Mucosa of descending colon (tissue), 3 donors: ENCODE measurements at regions not wholly inside any gene's neighbourhood (a gene's known extent, or its start where the extent isn't known, plus 50 kb on each side); places are given as distances from the start of the nearest gene placed in this dataset.

Experiments used
- ATAC-seq: fragments of 200-7000 bp; cut with Tn5 transposase; one replicate; pipeline ENCODE4 v1.9.1; 2020; ENCODE audit warnings: mild to moderate bottlenecking, moderate library complexity
- DNase-seq, 3 donors: peaks; one replicate each; pipeline ENCODE4 v3.0.0-alpha.2; 2020
- H3K36me3 ChIP-seq: fragments of 200-600 bp; one replicate; pipeline ENCODE4 v1.8.0; 2021; ENCODE audit warnings: low read depth, mild to moderate bottlenecking
- H3K4me1 ChIP-seq: fragments of 200-600 bp; one replicate; pipeline ENCODE4 v1.8.0; 2021; ENCODE audit warnings: low read depth, mild to moderate bottlenecking
- H3K4me3 ChIP-seq: fragments of 200-600 bp; one replicate; pipeline ENCODE4 v1.8.0; 2021; ENCODE audit warnings: mild to moderate bottlenecking
- H3K9me3 ChIP-seq: fragments of 200-600 bp; one replicate; pipeline ENCODE4 v1.8.0; 2021; ENCODE audit warnings: mild to moderate bottlenecking
- CTCF ChIP-seq: fragments of 200-600 bp; IDR thresholded peaks from one replicate; pipeline ENCODE4 v1.8.0; 2022; ENCODE audit warnings: antibody characterized with exemption, mild to moderate bottlenecking
- intact Hi-C, 2 donors: fragments of 100-400 bp; cut with DNase I in 1 of 2; cut with micrococcal nuclease in 1 of 2; formaldehyde crosslinking; loops; one replicate each; pipeline versions ENCODE4 v1.11.0 to v1.11.1; 2022; cut with DNase I, micrococcal nuclease
- donor health status: DM: no; HTN: no; CAD: no; lungs with moderate emphysema.
- donor health status: DM: no; HTN: no; CAD: no.
- donor health status: DM: no; HTN: yes; CAD: no.

GRCh38 chr3:5312290-5312689 lies 124.8 kb downstream of the EDEM1 start:
- intact Hi-C loops, result no loop called here
- Histone ChIP-seq H3K9me3 (no peaks in the 10 kb centered on the region), H3K36me3 (no peaks in the 10 kb centered on the region), H3K4me3 (no peak overlapping the region), H3K4me1 (peaks cover 5% of the 10 kb centered on the region)
- DNase-seq, result no peak
- no peak for TF ChIP-seq CTCF
- no peak for ATAC-seq

GRCh38 chr3:5314897-5315296 lies 127.4 kb downstream of the EDEM1 start:
- Histone ChIP-seq H3K4me1 (no peaks in the 10 kb centered on the region), H3K36me3 (no peaks in the 10 kb centered on the region), H3K9me3 (no peaks in the 10 kb centered on the region), H3K4me3 (no peak overlapping the region)
- no peak for TF ChIP-seq CTCF
- intact Hi-C loops, result no loop called here
- DNase-seq (no peak), ATAC-seq (no peak)

- H3K4me3 ChIP-seq, result no peak overlapping the region
- no peak for TF ChIP-seq CTCF
- no peaks in the 10 kb centered on the region for H3K9me3 ChIP-seq
- DNase-seq, result no peak
- peak; percentile 8 for ATAC-seq
- H3K4me1 ChIP-seq, result no peaks in the 10 kb centered on the region
- no peaks in the 10 kb centered on the region for H3K36me3 ChIP-seq
- intact Hi-C loops, result no loop called here
These were observed 130.1 kb downstream of the EDEM1 start for GRCh38 chr3:5317557-5317956.

DNA sequence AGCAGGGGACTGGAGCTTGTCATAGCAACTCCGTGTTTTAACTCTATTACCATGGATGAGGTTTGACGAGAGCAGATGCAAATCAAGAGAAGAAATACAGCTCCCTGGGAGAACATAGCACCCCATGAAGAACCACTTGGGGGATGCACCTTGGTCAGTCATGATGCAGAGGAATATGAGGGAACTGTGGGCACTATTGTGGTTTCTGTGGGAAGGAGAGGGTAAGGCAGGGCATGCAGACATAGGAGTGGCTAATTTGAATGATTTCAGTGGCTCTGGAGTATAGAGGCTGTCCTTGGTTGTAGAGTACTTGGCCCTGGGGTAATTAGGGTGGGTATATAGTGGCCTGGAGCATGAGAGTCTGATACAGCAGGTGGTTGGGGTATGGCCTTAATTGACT lies 131.9 kb downstream of the EDEM1 start:
- TF ChIP-seq CTCF, result no peak
- H3K4me3 ChIP-seq, result no peak overlapping the region
- ATAC-seq, result no peak
- H3K36me3 ChIP-seq, result no peaks in the 10 kb centered on the region
- no peak for DNase-seq
- H3K4me1 ChIP-seq, result no peaks in the 10 kb centered on the region
- intact Hi-C loops, result no loop called here
- no peaks in the 10 kb centered on the region for H3K9me3 ChIP-seq

GRCh38 chr3:5321666-5322340 lies 134.3 kb downstream of the EDEM1 start:
- no peak overlapping the region for H3K4me3 ChIP-seq
- no peaks in the 10 kb centered on the region for H3K9me3 ChIP-seq
- TF ChIP-seq CTCF, result no peak
- H3K36me3 ChIP-seq, result no peaks in the 10 kb centered on the region
- DNase-seq, result no peak
- ATAC-seq, result no peak
- intact Hi-C loops, result no loop called here
- H3K4me1 ChIP-seq, result no peaks in the 10 kb centered on the region

GRCh38 chr3:5324780-5325179 lies 137.3 kb downstream of the EDEM1 start:
- Histone ChIP-seq H3K36me3 (no peaks in the 10 kb centered on the region), H3K9me3 (no peaks in the 10 kb centered on the region), H3K4me3 (no peak overlapping the region), H3K4me1 (no peaks in the 10 kb centered on the region)
- intact Hi-C loops, result no loop called here
- TF ChIP-seq CTCF, result no peak
- no peak for DNase-seq
- ATAC-seq, result no peak
